ENCODE measurements at regions not wholly inside any gene's neighbourhood (a gene's known extent, or its start where the extent isn't known, plus 50 kb on each side); places are given as distances from the start of the nearest gene placed in this dataset.

DNA sequence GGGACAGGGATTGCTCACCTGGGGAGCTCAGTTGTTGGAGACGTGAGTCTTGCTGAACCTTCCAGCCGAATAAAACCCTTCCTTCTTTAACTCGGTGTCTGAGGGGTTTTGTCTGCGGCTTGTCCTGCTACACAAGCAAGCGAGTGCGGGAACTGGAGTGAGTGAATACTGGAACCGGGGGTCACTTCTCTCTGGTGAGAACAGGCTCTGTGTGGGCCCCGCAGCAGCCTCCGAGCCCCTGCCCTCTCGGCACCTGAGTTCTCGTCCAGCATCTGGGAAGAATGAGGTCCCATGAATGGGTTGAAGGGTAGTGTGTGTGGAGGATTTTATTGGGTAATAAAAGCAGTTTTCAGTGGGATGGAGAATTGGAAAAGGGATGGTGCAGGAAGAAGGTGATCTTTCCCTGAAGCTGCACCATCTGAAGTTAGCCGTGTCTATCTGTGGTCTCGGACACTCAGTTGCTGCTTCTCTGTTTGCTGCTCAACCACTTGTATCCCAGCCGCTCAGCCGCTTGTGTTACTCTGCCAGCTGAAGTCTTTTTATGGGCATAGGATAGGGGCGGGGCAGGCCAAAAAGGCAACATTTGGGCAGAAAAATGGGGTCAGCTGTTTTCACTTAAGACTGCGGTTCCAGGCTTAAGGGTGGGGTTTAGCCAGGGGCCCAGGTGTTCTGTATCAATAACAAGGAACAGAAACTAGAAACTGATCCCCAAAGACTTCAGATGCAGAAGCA lies 450.6 kb upstream of the CAMK1G start:
- no peak overlapping the region for H3K9ac ChIP-seq (ENCODE audit: low read length)
- no peaks in the 10 kb centered on the region for H3K36me3 ChIP-seq (ENCODE audit: control insufficient read depth, low read depth, low read length)
- no peaks in the 10 kb centered on the region for H3K27me3 ChIP-seq (ENCODE audit: control insufficient read depth, insufficient read depth, low read length)
- no peaks in the 10 kb centered on the region for H3K9me3 ChIP-seq (ENCODE audit: control insufficient read depth, low read depth, low read length)
- H3K4me1 ChIP-seq (ENCODE audit: control insufficient read depth, low read depth, low read length): peaks cover 25% of the 10 kb centered on the region
- no peak overlapping the region for H3K4me3 ChIP-seq (ENCODE audit: low read length)
- H3K27ac ChIP-seq (ENCODE audit: low read length): no peak overlapping the region

DNA sequence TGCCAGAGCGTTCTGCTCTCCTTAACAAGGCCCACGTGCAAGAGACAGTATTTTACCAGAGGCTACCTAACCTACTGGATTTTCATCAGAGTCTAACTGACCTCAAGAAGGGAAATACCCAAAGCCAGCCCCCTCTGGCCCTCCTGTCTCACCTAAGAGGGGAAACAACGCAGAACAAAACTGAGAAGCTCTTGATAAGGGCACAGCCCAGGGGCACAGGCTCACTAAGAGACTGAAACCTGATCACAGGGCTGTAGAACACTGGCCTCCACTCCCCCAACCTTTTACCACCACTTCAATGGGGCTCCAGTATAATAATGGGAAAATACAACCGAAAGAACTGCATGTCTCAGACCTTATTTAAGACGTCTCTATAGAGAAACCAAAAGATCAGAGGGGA lies 449.5 kb upstream of the CAMK1G start:
- Histone ChIP-seq H3K9me3 (ENCODE audit: control insufficient read depth, low read depth, low read length) (no peaks in the 10 kb centered on the region), H3K4me3 (ENCODE audit: low read length) (no peak overlapping the region), H3K4me1 (ENCODE audit: control insufficient read depth, low read depth, low read length) (peaks cover 25% of the 10 kb centered on the region), H3K36me3 (ENCODE audit: control insufficient read depth, low read depth, low read length) (no peaks in the 10 kb centered on the region), H3K27me3 (ENCODE audit: control insufficient read depth, insufficient read depth, low read length) (no peaks in the 10 kb centered on the region), H3K9ac (ENCODE audit: low read length) (no peak overlapping the region), H3K27ac (ENCODE audit: low read length) (no peak overlapping the region)

DNA sequence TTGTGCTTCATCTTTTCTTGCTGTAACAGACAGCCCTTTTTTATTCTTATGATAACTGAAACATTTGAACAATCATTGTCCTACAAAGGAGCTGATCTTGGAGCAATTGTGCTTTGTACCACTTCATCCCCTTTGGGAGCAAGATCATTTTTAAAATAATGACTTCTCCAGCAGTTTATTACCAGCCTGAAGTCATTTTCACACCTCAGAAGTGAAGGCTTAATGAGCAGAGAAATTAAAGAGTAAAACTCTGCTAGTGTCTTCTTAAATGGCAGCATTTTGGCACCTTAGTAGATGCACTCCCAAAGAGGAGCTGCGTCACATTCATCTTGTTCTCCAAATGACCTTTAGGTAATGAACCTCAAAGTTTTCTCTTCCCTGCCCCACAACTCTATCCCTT lies 439.6 kb upstream of the CAMK1G start:
- no peak overlapping the region for H3K27ac ChIP-seq (ENCODE audit: low read length)
- H3K4me3 ChIP-seq (ENCODE audit: low read length): no peak overlapping the region
- no peaks in the 10 kb centered on the region for H3K27me3 ChIP-seq (ENCODE audit: control insufficient read depth, insufficient read depth, low read length)
- no peaks in the 10 kb centered on the region for H3K9me3 ChIP-seq (ENCODE audit: control insufficient read depth, low read depth, low read length)
- peaks cover 14% of the 10 kb centered on the region for H3K4me1 ChIP-seq (ENCODE audit: control insufficient read depth, low read depth, low read length)
- no peaks in the 10 kb centered on the region for H3K36me3 ChIP-seq (ENCODE audit: control insufficient read depth, low read depth, low read length)
- H3K9ac ChIP-seq (ENCODE audit: low read length): no peak overlapping the region

DNA sequence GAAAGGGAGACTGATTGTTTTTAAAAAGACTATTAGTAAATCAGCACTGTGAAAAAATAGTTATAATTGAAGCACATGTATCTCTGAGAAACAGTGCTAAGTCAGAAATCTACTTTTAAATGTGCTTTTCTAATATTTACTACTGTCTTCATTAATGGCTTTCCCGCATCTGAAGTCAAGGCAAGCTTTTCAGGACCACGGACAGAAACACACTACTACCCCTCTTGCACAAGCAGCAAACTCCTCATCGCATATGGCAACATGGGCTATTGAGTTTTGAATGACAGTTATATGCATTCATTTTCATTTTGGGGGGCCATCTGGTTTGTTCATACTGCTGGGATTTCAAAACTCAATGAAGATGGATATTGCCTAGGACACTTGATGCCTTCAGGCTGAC lies 433.4 kb upstream of the CAMK1G start:
- Histone ChIP-seq H3K27ac (ENCODE audit: low read length) (no peak overlapping the region), H3K27me3 (ENCODE audit: control insufficient read depth, insufficient read depth, low read length) (no peaks in the 10 kb centered on the region), H3K9ac (ENCODE audit: low read length) (no peak overlapping the region), H3K36me3 (ENCODE audit: control insufficient read depth, low read depth, low read length) (no peaks in the 10 kb centered on the region), H3K4me3 (ENCODE audit: low read length) (no peak overlapping the region), H3K9me3 (ENCODE audit: control insufficient read depth, low read depth, low read length) (no peaks in the 10 kb centered on the region), H3K4me1 (ENCODE audit: control insufficient read depth, low read depth, low read length) (peaks cover 5% of the 10 kb centered on the region)

DNA sequence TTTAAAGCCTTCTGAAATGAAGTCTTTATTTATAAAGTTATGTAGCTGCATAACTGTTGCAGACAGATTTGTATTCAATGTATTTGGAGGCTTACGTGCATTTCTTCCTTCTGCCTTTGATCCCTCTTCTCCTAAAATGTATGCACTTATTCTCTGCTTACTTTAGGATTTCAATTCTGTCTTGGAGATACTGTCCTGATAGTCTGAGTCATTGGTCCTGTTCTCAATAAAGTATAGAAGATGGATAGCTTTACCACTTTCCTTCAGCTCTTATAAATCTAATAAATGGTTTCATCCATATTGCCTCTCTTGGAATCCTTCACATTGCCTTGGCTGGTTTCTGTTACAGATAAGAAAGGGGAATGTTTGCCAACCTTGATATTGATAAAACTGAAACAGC lies 430.1 kb upstream of the CAMK1G start:
- H3K27ac ChIP-seq (ENCODE audit: low read length): no peak overlapping the region
- no peak overlapping the region for H3K9ac ChIP-seq (ENCODE audit: low read length)
- no peaks in the 10 kb centered on the region for H3K27me3 ChIP-seq (ENCODE audit: control insufficient read depth, insufficient read depth, low read length)
- H3K9me3 ChIP-seq (ENCODE audit: control insufficient read depth, low read depth, low read length): no peaks in the 10 kb centered on the region
- H3K36me3 ChIP-seq (ENCODE audit: control insufficient read depth, low read depth, low read length): no peaks in the 10 kb centered on the region
- peaks cover 35% of the 10 kb centered on the region for H3K4me1 ChIP-seq (ENCODE audit: control insufficient read depth, low read depth, low read length)
- H3K4me3 ChIP-seq (ENCODE audit: low read length): no peak overlapping the region

DNA sequence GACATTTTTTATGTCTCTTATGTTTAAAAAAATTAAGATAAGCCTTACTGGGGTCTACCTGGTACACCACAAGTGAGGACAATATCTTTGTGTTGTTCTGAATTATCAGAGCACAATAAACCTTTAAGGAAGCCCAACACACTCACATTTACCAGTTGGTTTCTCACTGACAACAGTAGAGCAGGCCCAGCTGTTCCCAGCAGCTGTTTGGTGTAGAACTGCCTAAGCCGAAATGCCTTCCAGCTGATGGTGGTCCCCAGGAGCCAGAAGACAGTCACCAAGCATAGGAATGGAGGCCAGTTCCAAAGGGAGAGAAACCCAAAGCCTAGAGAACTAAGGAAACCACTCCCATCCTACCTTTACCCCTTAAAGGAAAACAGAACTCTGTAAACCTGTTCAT lies 428.6 kb upstream of the CAMK1G start:
- Histone ChIP-seq H3K27me3 (ENCODE audit: control insufficient read depth, insufficient read depth, low read length) (no peaks in the 10 kb centered on the region), H3K36me3 (ENCODE audit: control insufficient read depth, low read depth, low read length) (no peaks in the 10 kb centered on the region), H3K27ac (ENCODE audit: low read length) (no peak overlapping the region), H3K9ac (ENCODE audit: low read length) (no peak overlapping the region), H3K4me1 (ENCODE audit: control insufficient read depth, low read depth, low read length) (peaks cover 36% of the 10 kb centered on the region), H3K9me3 (ENCODE audit: control insufficient read depth, low read depth, low read length) (no peaks in the 10 kb centered on the region), H3K4me3 (ENCODE audit: low read length) (no peak overlapping the region)

DNA sequence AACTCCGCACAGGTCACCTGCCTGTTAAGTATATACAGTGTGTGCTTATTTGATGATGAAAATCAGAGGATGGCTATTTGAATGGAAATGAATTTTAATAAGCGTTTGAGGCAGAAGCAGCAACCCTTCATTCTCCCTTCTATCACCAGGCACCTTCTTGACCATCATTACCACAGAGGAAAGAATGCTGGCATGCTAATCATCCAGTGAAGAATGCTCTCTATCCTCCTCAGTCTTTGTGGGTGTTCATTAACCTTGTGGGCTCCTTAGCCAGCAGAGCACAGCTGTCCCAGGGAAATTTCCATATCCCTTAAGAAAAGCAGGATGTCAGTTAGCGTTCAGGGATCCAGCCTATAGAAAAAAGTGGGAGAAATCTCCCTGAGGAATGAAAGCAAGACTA lies 428.0 kb upstream of the CAMK1G start:
- Histone ChIP-seq H3K36me3 (ENCODE audit: control insufficient read depth, low read depth, low read length) (no peaks in the 10 kb centered on the region), H3K4me1 (ENCODE audit: control insufficient read depth, low read depth, low read length) (peaks cover 36% of the 10 kb centered on the region), H3K4me3 (ENCODE audit: low read length) (no peak overlapping the region), H3K27ac (ENCODE audit: low read length) (no peak overlapping the region), H3K27me3 (ENCODE audit: control insufficient read depth, insufficient read depth, low read length) (no peaks in the 10 kb centered on the region), H3K9ac (ENCODE audit: low read length) (no peak overlapping the region), H3K9me3 (ENCODE audit: control insufficient read depth, low read depth, low read length) (no peaks in the 10 kb centered on the region)

DNA sequence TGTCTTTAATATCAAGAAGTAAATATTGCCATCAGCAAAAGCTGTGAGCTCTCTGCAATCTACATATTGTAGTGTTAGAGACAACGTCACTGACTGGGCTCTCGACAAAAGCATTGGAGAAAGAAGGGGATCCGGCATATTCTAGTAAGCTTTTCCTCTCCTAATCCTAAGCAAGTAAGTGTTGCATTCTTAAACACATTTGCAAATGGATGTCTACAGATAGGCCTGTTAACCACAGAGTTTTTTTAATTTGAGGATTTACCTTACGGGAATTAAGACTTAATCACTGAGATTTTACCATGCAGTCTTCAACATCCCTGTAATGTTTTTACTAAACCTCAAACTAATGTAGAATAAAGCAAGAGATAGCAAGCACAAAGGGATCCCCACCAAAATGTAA lies 426.5 kb upstream of the CAMK1G start:
- Histone ChIP-seq H3K27ac (ENCODE audit: low read length) (no peak overlapping the region), H3K9me3 (ENCODE audit: control insufficient read depth, low read depth, low read length) (no peaks in the 10 kb centered on the region), H3K4me3 (ENCODE audit: low read length) (no peak overlapping the region), H3K9ac (ENCODE audit: low read length) (no peak overlapping the region), H3K36me3 (ENCODE audit: control insufficient read depth, low read depth, low read length) (no peaks in the 10 kb centered on the region), H3K27me3 (ENCODE audit: control insufficient read depth, insufficient read depth, low read length) (no peaks in the 10 kb centered on the region), H3K4me1 (ENCODE audit: control insufficient read depth, low read depth, low read length) (peaks cover 36% of the 10 kb centered on the region)

DNA sequence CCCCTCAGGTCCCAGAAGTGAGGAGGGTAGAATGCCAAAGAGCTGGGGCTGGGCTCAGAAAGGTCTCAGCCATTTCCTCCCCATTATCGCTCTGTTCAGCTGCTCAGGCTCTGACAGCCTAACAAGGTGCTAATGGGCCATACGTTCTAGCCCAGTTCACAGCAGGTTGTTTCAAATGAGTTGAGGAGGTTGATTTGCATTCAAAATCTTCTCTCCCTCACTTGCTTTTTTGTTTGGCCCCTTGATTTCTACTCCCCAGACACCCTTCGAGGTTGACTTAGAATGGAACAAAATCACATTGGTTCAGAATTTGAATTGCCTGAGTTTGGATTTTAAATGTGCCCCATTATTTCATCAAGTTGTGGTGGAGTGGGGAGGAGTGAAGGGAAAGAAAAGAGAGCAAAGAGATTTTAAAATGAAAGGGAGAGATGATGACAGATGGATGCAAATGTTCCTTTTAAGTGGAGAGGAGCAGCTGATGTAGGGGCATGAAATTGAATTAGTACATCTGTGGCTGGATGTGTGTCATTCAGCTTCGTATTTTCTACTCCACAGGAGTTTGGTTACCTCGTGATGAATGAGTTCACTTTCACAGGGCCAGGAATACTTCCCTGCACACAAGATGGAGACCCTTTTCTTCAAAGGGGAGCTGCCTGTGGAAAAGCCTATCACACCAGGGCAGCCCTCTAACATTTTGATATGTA lies 425.8 kb upstream of the CAMK1G start:
- H3K36me3 ChIP-seq (ENCODE audit: control insufficient read depth, low read depth, low read length): no peaks in the 10 kb centered on the region
- no peaks in the 10 kb centered on the region for H3K27me3 ChIP-seq (ENCODE audit: control insufficient read depth, insufficient read depth, low read length)
- no peaks in the 10 kb centered on the region for H3K9me3 ChIP-seq (ENCODE audit: control insufficient read depth, low read depth, low read length)
- H3K4me3 ChIP-seq (ENCODE audit: low read length): no peak overlapping the region
- H3K9ac ChIP-seq (ENCODE audit: low read length): no peak overlapping the region
- no peak overlapping the region for H3K27ac ChIP-seq (ENCODE audit: low read length)
- H3K4me1 ChIP-seq (ENCODE audit: control insufficient read depth, low read depth, low read length): peaks cover 36% of the 10 kb centered on the region

DNA sequence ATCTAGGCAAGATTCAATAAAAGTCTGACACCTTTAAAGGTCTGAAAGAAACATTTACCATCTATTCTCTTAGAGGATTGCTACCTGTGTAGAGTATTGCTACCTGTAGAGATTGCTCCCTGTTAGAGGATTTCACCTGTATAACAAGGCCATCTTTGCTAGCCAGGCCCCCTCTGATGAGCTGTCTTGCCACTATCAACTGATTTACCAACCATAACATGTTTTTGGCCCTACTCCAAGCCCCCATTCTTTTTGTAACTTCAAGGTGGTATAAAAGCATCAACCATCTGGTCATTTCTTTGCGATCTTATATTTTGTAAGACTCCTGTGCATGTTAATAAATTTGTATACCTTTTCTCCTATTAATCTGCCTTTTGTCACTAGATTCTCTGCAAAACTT lies 424.7 kb upstream of the CAMK1G start:
- Histone ChIP-seq H3K4me1 (ENCODE audit: control insufficient read depth, low read depth, low read length) (peaks cover 36% of the 10 kb centered on the region), H3K4me3 (ENCODE audit: low read length) (no peak overlapping the region), H3K27ac (ENCODE audit: low read length) (no peak overlapping the region), H3K36me3 (ENCODE audit: control insufficient read depth, low read depth, low read length) (no peaks in the 10 kb centered on the region), H3K9ac (ENCODE audit: low read length) (no peak overlapping the region), H3K27me3 (ENCODE audit: control insufficient read depth, insufficient read depth, low read length) (no peaks in the 10 kb centered on the region), H3K9me3 (ENCODE audit: control insufficient read depth, low read depth, low read length) (no peaks in the 10 kb centered on the region)

DNA sequence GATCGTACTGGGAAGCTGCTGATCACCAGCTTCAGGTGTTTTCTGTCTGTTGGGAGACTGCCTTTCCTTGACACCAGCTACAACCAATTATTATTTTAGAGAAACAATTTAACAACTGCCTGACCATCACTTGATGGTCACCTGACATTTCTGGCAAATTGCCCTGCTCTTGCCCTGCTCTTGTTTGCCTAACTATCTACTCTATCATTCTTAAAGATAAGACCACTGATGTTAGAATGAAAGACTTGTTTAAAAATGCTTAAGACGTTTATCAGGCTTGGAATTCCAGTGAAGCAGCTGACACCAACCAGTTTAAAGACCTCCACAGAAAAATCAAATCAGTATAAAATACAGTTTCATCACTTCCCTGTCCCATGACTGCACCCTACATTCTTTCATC lies 423.3 kb upstream of the CAMK1G start:
- Histone ChIP-seq H3K4me3 (ENCODE audit: low read length) (no peak overlapping the region), H3K27me3 (ENCODE audit: control insufficient read depth, insufficient read depth, low read length) (no peaks in the 10 kb centered on the region), H3K36me3 (ENCODE audit: control insufficient read depth, low read depth, low read length) (no peaks in the 10 kb centered on the region), H3K9ac (ENCODE audit: low read length) (no peak overlapping the region), H3K9me3 (ENCODE audit: control insufficient read depth, low read depth, low read length) (no peaks in the 10 kb centered on the region), H3K27ac (ENCODE audit: low read length) (no peak overlapping the region), H3K4me1 (ENCODE audit: control insufficient read depth, low read depth, low read length) (peaks cover 30% of the 10 kb centered on the region)

DNA sequence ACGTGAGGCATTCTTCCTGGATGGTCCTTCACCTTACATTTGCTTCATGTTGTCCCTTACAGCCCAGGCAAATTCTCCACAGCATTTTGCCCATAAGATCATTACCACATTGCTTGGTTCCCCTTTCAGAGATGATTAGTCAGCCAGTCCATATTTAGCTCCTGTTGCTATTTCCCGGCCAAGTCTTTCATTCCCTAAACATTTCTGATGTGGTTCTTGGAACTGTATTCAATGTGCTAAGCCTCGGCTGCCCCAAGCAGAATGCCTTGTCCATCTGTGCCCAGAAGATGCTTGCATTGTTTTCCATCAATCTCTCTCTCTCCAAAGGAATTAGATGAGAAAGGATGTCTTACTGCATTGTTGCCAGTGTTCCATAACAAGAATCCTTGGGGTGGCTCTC lies 420.9 kb upstream of the CAMK1G start:
- Histone ChIP-seq H3K27me3 (ENCODE audit: control insufficient read depth, insufficient read depth, low read length) (no peaks in the 10 kb centered on the region), H3K4me3 (ENCODE audit: low read length) (no peak overlapping the region), H3K9ac (ENCODE audit: low read length) (no peak overlapping the region), H3K27ac (ENCODE audit: low read length) (no peak overlapping the region), H3K9me3 (ENCODE audit: control insufficient read depth, low read depth, low read length) (no peaks in the 10 kb centered on the region), H3K36me3 (ENCODE audit: control insufficient read depth, low read depth, low read length) (no peaks in the 10 kb centered on the region), H3K4me1 (ENCODE audit: control insufficient read depth, low read depth, low read length) (peaks cover 8% of the 10 kb centered on the region)

Data from iPS-18a (cell line).